ENCODE measurements at regions not wholly inside any gene's neighbourhood (a gene's known extent, or its start where the extent isn't known, plus 50 kb on each side); places are given as distances from the start of the nearest gene placed in this dataset.

GRCh38 chr14:18656627-18657026 lies 55.7 kb downstream of the OR11H12 start:
- TF ChIP-seq CTCF (IDR thresholded peaks at IDR 0.05) (no peak), REST (IDR thresholded peaks at IDR 0.05; ENCODE audit: insufficient read depth in 1 of 2, low read depth in 2 of 2, low read length in 1 of 2) (no peak), SIN3A (IDR thresholded peaks at IDR 0.05; ENCODE audit: borderline replicate concordance, insufficient read depth, low read depth, low read length) (no peak)

All from Panc1 (cell line).